Stimulated activated CD8-positive, alpha-beta memory T cell treated with anti-CD3 and anti-CD28 coated beads, Interleukin-7, amount 100 ng/mL, for 4 hours (primary cell): ENCODE measurements at regions not wholly inside any gene's neighbourhood (a gene's known extent, or its start where the extent isn't known, plus 50 kb on each side); places are given as distances from the start of the nearest gene placed in this dataset.
"Not testable (repeated sequence)": the region's sequence is repeated elsewhere in the genome, so short reads cannot be mapped to it uniquely, and the experiment has no call there.

ENCODE experiments used
- DNase-seq, 2 donors: peaks; one replicate each; pipeline ENCODE4 v3.0.0-alpha.2; 2020; ENCODE audit warnings: low read depth in 2 of 2

GRCh38 chr20:1845163-1845523 lies 50.1 kb upstream of the SIRPA start:
- DNase-seq: no peak

DNA sequence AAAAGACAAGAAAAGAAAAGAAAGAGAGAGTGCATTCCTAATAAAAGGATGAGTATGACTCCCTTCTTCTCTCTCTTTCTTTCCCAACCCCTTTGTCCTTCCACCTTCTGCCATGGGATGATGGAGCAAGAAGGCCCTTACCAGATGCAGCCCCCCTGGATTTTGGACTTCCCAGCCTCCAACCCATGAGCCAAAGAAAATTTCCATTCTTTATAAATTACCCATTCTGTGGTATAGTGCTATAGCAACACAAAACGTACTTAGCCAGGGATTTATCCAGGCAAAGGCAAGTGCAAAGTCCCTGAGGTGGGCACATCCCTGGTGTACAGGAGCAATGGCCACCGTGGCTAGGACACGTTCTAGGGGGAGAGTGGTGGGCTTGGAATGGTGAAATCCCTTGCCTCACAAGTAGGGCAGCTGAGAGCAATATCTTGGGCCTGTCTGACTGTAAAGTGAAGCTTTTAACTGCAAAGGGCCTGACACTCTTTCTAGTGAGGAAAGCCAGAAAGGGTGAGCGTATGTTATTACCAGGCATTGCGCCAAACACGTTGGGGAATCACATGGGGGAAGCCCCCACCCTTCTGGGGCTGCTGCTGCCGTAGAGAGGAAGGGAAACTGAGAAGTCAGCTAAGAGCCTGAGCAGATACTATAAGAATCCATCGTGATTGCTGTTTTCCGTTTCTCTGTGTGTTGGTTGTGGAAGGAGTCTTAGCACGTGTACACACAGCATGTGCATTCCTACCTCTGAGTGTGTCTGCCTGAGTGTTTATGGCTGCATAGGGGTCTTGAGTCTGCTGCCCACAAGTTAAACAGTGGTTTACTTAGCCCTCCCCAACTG lies 50.7 kb upstream of the SIRPA start:
- DNase-seq: no peak

DNA sequence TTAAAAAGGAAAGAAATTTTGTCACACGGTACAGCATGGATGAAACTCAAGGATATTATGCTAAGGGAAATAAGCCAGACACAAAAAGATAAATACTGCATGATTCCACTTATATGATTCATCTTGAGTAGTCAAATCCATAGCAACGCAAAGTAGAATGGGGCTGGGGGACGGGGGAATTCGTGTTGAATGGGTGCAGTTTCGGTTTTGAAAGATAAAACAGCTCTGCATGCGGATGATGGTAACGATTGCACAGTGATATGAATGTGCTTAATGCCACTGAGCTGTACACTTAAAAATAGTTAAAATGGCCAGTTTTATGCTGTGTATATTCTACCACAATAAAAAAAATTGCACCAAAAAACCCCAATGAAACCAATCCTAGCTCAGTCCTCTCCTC lies 52.9 kb upstream of the SIRPA start:
- no peak for DNase-seq

DNA sequence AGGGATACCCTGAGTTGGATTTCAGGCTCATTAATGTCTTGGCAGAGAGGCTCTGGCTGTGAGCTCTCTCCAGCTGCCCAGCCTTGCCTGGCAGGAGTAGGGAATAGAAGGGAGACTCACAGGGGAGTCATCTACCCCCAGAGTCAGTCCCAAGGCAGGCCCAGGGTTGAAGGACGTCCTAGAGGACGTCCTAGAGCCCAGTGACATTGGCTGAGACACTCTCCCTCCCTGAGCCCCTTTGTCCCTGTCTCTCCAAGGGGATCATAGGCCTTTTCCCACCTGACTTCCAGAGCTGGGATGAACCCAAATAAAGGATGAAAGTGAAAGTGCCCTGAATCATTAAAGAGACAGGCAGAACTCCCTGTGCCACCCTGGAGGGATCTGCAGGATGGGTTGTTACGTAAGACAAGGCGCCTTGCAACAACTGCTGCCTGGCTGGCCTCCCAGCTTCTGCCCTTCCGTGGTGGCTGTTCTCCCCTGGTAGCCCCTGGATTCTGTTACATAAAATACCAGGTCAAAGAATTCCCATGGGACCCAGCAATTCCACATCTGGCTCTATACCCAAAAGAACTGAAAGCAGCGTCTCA lies 53.6 kb upstream of the SIRPA start:
- no peak for DNase-seq

DNA sequence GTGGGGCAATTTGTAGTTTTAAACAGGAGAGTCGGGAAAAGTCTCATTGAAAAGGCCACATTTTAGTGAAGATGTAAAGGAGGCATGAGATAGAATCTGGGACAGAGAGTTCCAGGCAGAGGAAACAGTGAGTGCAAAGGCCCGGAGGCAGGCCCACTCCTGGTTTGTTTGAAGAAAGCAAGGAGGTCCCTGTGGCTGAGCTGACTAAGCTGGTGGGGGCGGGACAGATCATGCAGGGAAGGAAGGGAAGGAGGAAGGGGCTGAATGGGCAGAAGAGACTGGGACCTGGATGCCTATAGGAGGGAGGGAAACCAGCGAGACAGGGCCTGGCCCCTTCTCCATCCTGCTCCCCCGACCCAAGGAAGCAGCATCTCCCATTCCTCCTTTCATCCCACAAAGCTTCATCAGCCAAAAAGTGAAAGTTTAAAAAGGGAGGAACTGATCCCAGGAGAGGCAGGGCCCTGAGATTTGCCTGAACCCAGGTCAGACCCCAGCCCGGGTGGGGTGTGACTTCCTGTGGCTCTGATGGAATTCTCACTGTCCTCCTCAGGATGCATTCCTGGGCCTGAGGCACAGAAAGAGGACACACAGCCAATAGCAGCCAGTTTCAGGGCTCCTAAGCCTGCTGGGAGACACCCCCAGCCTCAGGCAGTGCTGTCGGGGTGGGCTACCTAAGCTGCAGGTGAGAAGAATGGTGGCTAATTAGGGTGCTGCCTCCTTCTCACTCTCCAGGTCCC lies 54.2 kb upstream of the SIRPA start:
- DNase-seq: no peak

- DNase-seq: not testable (repeated sequence)
These were observed 55.6 kb upstream of the SIRPA start for GRCh38 chr20:1839376-1840317.

DNA sequence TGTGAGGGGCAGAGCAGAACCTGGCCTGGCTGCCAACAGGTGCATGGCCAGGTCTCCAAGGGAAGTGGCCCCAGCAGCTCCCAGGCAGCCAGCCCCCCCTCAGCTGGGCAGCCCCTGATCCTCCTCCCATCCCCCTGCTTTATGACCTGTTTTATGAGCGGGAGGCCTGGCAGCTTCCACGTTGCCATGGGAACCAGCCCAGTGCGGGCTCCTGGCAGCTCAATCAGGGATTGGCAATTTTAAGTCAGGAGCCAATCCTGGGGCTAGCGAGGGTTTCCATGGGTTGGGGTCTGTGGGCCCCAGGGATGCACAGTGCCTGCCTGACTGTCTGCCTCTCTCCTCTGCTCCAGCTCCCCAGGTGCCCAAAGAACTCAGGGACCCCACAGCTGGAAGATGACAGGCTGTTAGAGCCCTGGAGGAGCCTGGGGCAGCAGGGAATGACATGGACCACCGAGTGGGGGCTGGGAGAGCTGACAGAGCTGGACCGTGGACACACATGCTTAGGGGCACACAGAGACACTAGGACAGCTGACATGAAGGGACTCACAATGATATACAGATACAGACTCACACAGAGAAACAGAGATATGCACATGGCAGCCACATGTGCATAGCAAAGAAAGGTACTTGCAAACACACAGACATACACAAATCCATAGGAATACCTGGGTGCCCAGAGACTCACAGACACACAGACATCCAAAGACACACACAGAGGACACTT lies 56.5 kb upstream of the SIRPA start:
- no peak for DNase-seq

GRCh38 chr20:1835186-1836035 lies 59.8 kb upstream of the SIRPA start:
- no peak for DNase-seq

DNA sequence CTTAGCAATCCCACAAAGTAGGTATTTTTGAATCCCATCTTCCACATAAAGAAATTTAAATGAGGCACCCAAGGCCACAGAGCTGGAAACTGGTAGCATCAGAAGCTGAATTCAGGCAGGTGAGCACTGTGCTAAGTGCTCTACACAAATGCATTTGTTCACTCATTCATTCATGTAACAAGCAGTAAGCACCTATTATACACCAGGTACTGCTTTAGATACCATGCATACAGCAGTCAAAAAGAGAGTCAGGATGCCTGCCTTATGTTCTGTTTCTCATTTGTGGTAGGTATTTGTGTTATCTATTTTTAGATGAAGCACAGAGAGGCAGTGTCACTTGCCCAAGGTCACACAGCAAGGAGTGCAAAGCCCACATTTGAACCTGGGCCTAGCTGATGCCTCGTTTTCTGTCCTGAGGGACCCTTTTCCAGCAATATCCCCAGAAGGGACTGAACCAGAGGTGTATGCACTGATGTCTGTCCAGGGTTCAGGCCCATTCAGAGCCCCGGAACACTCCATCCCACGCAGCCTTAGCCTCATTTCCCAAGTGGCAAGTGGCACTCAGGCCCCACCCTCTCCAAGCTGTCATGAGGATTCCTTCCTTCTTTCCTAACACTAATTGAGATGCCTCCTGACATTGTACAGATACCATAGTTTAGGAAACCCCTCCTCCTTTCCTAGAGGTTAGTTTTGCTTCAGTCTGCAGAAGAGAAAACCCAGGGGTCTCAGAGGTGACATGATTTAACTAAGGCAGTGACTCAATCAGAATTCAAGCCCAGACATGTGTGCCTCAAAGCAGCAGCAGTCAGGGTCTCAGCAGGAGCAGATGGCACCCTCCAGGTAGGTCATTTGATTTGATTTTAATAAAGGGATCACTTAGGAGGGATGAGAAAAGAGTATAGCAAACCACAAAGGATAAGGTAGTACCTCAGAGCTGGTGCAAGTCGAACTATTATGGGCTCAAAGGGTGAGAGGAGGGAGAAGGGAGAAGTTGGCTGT lies 61.2 kb upstream of the SIRPA start:
- DNase-seq: no peak

DNA sequence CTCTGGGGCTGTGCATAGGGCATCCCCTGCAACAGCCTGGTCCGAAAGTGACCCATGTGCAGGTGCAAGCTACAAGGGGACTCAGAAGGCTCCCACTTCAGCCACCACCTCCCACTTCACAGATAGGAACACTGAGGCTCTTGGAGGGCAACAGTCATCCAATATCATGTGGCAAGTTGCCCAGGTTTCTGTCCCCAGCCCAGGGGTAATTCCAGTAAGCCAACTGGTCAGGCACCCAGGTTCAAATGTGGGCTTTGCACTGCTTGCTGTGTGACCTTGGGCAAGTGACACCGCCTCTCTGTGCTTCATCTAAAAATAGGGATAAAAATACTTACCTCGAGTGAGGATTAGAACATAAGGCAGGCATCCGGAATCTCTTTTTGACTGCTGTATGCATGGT lies 62.0 kb upstream of the SIRPA start:
- DNase-seq: no peak

DNA sequence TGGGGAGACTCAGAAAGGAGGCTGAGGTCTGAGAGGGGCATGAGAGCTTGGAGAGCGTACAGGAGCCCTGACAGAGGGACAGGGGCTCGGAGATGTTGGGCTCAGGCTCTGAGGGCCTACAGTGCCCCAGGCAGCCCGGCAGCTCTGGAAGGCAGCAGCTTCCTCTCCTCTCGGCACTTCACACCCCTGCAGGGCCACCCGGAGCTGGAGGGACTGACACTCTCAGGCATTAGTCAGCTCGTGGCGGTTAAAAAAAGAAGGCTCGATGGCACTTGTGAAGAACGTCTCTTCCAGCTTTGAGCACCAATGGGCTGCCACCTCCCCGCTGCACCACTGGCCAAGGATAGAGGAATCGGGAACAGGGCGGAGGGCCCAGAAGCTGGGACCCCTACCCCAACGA lies 62.6 kb upstream of the SIRPA start:
- DNase-seq: no peak

GRCh38 chr20:1831606-1832005 lies 63.6 kb upstream of the SIRPA start:
- DNase-seq: no peak

- DNase-seq: no peak
These were observed 64.1 kb upstream of the SIRPA start for GRCh38 chr20:1831096-1831495.

- no peak for DNase-seq
These were observed 65.0 kb upstream of the SIRPA start for GRCh38 chr20:1830240-1830639.

- no peak for DNase-seq
These were observed 65.7 kb upstream of the SIRPA start for GRCh38 chr20:1829531-1829930.

DNA sequence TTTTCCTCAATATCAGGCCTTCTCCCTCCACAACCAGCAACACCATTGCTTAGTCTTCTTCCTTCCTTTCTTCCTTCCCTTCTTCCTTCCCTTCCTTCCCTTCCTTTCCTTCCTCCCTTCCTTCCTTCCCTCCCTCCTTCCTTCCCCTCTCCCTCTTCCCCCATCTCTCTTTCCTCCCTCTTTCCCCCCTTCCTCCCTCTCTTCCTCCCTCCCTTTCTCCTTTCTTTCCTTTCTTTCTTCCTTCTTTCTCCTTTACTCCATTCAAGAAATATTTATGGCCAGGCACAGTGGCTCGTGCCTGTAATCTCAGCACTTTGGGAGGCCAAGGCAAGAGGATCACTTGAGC lies 66.4 kb upstream of the SIRPA start:
- no peak for DNase-seq

GRCh38 chr20:1827974-1828785 lies 67.0 kb upstream of the SIRPA start:
- no peak for DNase-seq

DNA sequence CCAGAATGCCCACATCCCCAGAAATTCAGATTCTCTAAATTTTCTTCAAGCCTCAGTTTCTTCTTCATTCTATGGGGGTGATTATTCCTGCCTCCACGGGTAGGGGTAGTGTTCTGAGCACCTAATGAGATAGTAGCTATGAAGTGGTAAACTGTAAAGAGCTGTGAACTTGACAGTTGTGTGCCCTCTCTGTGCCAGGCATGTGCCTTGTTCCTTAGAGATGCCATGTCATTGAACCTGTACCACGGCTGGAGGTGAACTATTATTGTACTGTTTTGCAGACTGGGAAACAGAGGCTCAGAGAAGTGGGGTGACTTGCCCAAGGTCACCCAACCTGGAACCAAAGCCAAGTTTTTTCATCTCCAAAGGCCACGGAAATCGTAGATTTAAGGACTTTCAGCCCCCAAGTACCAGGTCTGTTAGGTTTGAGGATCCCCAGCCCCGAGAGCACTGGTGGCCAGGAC lies 67.7 kb upstream of the SIRPA start:
- DNase-seq: no peak
